ENCODE measurements at regions not wholly inside any gene's neighbourhood (a gene's known extent, or its start where the extent isn't known, plus 50 kb on each side); places are given as distances from the start of the nearest gene placed in this dataset.
"Not testable (repeated sequence)": the region's sequence is repeated elsewhere in the genome, so short reads cannot be mapped to it uniquely, and the experiment has no call there.

GRCh38 chr2:870426-870825, 80.2 kb upstream of the SNTG2 start:
- Mint-ChIP-seq H3K4me3 (no peak overlapping the region), H3K9me3 (no peaks in the 10 kb centered on the region), H3K36me3 (ENCODE audit: low read depth) (no peaks in the 10 kb centered on the region), H3K27ac (ENCODE audit: unreplicated experiment) (no peak overlapping the region), H3K4me1 (peaks cover 12% of the 10 kb centered on the region), H3K27me3 (ENCODE audit: low read depth) (peaks cover 12% of the 10 kb centered on the region)
- TF ChIP-seq CTCF (conservative IDR thresholded peaks at IDR 0.05) = no peak
- DNase-seq (ENCODE audit: low read depth, low spot score) = no peak

DNA sequence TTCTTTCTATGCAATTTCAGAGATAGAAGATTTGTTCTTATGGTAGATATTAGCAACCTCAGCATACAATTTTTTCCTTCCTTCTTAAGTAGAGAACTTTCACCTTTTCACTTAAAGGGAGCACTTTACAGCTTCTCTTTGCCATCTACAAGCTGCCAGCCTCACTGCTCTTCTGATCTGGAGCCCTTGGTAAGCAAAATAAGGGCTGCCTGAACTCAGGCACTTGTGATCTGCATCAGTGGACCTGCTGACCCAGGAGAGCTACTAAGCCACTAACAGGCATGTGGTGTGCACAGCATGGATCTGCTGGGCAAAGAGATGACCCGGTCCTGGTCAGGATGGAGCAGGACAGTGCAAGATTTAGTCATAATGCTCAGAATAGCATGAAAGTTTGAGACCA, 80.8 kb upstream of the SNTG2 start:
- no peak overlapping the region for H3K27ac Mint-ChIP-seq (ENCODE audit: unreplicated experiment)
- H3K4me3 Mint-ChIP-seq = no peak overlapping the region
- TF ChIP-seq CTCF (conservative IDR thresholded peaks at IDR 0.05) = no peak
- H3K4me1 Mint-ChIP-seq = peaks cover 12% of the 10 kb centered on the region
- DNase-seq (ENCODE audit: low read depth, low spot score) = no peak
- H3K9me3 Mint-ChIP-seq = no peaks in the 10 kb centered on the region
- peaks cover 12% of the 10 kb centered on the region for H3K27me3 Mint-ChIP-seq (ENCODE audit: low read depth)
- H3K36me3 Mint-ChIP-seq (ENCODE audit: low read depth) = no peaks in the 10 kb centered on the region

- no peak for DNase-seq (ENCODE audit: low read depth, low spot score)
- Mint-ChIP-seq H3K9me3 (no peaks in the 10 kb centered on the region), H3K4me1 (peaks cover 12% of the 10 kb centered on the region), H3K27me3 (ENCODE audit: low read depth) (peaks cover 12% of the 10 kb centered on the region), H3K27ac (ENCODE audit: unreplicated experiment) (no peak overlapping the region), H3K4me3 (no peak overlapping the region), H3K36me3 (ENCODE audit: low read depth) (no peaks in the 10 kb centered on the region)
- TF ChIP-seq CTCF (conservative IDR thresholded peaks at IDR 0.05) = no peak
Observed at GRCh38 chr2:869357-869871, 81.2 kb upstream of the SNTG2 start.

- DNase-seq (ENCODE audit: low read depth, low spot score); H3K36me3 Mint-ChIP-seq (ENCODE audit: low read depth); H3K27ac Mint-ChIP-seq (ENCODE audit: unreplicated experiment); H3K4me3 Mint-ChIP-seq; H3K9me3 Mint-ChIP-seq: not testable (repeated sequence)
- peaks cover 12% of the 10 kb centered on the region for H3K4me1 Mint-ChIP-seq
- H3K27me3 Mint-ChIP-seq (ENCODE audit: low read depth) = peaks cover 12% of the 10 kb centered on the region
Observed at GRCh38 chr2:868857-869256, 81.8 kb upstream of the SNTG2 start.

DNA sequence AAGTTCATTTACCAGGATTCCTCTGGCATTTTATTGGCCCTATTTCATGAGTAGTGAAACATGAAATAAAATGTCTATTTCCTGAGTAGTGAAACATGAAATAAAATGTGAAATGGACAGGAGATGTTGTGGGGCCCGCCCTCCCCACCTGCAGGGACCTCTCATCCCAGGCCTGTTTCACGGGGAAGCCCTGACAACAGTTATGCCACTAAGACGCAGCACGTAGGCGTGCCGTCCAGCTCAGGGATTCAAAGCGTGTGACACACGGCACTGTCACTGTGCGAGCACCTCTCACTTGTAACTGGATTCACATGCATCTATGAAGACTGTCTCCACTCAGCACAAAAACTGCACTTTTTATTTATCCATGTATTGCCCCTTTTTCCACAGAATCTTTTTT, 83.4 kb upstream of the SNTG2 start:
- TF ChIP-seq CTCF (conservative IDR thresholded peaks at IDR 0.05) = no peak
- Mint-ChIP-seq H3K9me3 (no peaks in the 10 kb centered on the region), H3K4me1 (peaks cover 12% of the 10 kb centered on the region), H3K4me3 (no peak overlapping the region), H3K27ac (ENCODE audit: unreplicated experiment) (no peak overlapping the region), H3K27me3 (ENCODE audit: low read depth) (peaks cover 14% of the 10 kb centered on the region), H3K36me3 (ENCODE audit: low read depth) (no peaks in the 10 kb centered on the region)
- no peak for DNase-seq (ENCODE audit: low read depth, low spot score)

DNA sequence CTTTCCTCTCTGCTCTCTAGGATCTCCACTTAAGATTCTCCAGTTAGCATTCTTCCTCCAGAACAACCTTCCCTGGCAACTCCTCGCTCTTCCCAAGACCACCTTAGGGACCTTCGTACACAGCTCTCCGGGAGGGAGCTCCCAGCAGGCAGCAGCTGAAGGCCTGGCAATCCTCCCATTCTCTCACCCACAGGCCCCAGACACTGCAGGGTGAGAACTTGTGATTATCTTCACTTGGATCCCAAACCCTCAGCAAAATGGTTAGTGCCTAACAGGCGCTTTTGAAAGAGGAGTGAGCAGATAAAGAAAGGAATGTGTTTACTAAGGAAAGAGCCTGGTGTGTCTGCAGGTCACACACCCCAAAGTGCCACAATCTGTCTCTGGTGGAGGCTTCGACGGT, 83.8 kb upstream of the SNTG2 start:
- Mint-ChIP-seq H3K27me3 (ENCODE audit: low read depth) (peaks cover 17% of the 10 kb centered on the region), H3K4me3 (no peak overlapping the region), H3K4me1 (peaks cover 12% of the 10 kb centered on the region), H3K27ac (ENCODE audit: unreplicated experiment) (peak overlapping the region; percentile 40), H3K9me3 (no peaks in the 10 kb centered on the region), H3K36me3 (ENCODE audit: low read depth) (no peaks in the 10 kb centered on the region)
- no peak for DNase-seq (ENCODE audit: low read depth, low spot score)
- TF ChIP-seq CTCF (conservative IDR thresholded peaks at IDR 0.05) = no peak

Measured in neural crest cell (in vitro differentiated cells).